ENCODE measurements at regions not wholly inside any gene's neighbourhood (a gene's known extent, or its start where the extent isn't known, plus 50 kb on each side); places are given as distances from the start of the nearest gene placed in this dataset.

- no peak for DNase-seq
Observed at GRCh38 chrX:99077099-99077498, 1333.0 kb downstream of the PCDH19 start.

- no peak for DNase-seq
Observed at GRCh38 chrX:99073551-99073950, 1336.5 kb downstream of the PCDH19 start.

GRCh38 chrX:99051639-99052038, 1358.4 kb downstream of the PCDH19 start:
- no peak for DNase-seq

- no peak for DNase-seq
Observed at GRCh38 chrX:99033226-99033901, 1376.7 kb downstream of the PCDH19 start.

GRCh38 chrX:99010957-99011356, 1399.1 kb downstream of the PCDH19 start:
- DNase-seq = no peak

- DNase-seq = no peak
Observed at GRCh38 chrX:99001286-99001685, 1408.8 kb downstream of the PCDH19 start.

GRCh38 chrX:98962996-98963395, 1447.1 kb downstream of the PCDH19 start:
- no peak for DNase-seq

- no peak for DNase-seq
Observed at GRCh38 chrX:98956014-98956413, 1454.1 kb downstream of the PCDH19 start.

GRCh38 chrX:98939456-98939855, 1470.6 kb downstream of the PCDH19 start:
- no peak for DNase-seq

- DNase-seq = no peak
Observed at GRCh38 chrX:98931216-98931615, 1478.9 kb downstream of the PCDH19 start.

GRCh38 chrX:98924511-98924910, 1485.6 kb downstream of the PCDH19 start:
- DNase-seq = no peak

- no peak for DNase-seq
Observed at GRCh38 chrX:98897191-98897590, 1512.9 kb downstream of the PCDH19 start.

GRCh38 chrX:98850639-98851038, 1559.4 kb downstream of the PCDH19 start:
- DNase-seq = peak; percentile 14

Data from activated CD4-positive, alpha-beta T cell treated with anti-CD3 and anti-CD28 coated beads, Interleukin-2, amount 50 U/mL, for 16 hours (primary cell).